ENCODE measurements at regions not wholly inside any gene's neighbourhood (a gene's known extent, or its start where the extent isn't known, plus 50 kb on each side); places are given as distances from the start of the nearest gene placed in this dataset.

DNA sequence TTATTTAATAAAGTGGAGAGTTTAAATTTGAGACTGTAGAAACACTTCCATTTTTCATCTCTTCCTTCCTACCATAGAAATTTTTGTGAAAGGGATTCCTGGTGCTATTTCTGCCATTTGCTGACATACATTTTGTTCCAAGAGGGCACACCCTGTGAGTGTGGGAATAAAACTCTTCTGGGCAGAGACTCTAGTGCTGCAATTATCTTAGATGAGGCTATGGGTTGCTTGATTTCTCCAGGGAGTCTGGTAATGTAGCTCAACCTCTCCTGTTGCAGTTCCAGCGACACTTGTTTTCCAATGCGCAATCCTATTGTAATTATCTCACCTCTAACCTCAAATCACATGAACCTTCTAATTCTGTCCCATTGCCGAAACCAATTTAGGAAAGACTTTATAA lies 60.1 kb upstream of the ZSWIM2 start:
- no peak overlapping the region for H3K4me3 ChIP-seq (ENCODE audit: low read depth, low read length)
- TF ChIP-seq, protein P1, sequence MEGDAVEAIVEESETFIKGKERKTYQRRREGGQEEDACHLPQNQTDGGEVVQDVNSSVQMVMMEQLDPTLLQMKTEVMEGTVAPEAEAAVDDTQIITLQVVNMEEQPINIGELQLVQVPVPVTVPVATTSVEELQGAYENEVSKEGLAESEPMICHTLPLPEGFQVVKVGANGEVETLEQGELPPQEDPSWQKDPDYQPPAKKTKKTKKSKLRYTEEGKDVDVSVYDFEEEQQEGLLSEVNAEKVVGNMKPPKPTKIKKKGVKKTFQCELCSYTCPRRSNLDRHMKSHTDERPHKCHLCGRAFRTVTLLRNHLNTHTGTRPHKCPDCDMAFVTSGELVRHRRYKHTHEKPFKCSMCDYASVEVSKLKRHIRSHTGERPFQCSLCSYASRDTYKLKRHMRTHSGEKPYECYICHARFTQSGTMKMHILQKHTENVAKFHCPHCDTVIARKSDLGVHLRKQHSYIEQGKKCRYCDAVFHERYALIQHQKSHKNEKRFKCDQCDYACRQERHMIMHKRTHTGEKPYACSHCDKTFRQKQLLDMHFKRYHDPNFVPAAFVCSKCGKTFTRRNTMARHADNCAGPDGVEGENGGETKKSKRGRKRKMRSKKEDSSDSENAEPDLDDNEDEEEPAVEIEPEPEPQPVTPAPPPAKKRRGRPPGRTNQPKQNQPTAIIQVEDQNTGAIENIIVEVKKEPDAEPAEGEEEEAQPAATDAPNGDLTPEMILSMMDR (IDR thresholded peaks at IDR 0.05; ENCODE audit: low read depth, low read length), result no peak

DNA sequence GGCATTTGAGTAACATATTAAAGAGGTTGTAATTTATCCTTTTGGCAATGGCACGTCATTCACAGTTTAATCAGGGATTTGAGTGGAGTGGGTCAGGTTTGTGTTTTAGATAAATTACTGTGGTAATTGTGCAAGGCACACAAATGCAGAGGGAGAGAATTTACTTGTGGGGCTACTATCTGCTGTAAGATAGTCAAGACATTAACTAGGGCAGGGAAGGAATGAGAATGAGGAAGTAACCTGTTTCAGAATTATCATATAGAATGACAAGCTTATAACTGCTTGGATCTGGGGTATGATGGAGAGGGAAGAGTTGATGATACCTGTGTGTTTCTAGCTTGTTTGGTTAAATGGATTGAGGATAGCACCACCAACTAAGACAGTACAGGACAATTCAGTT lies 58.9 kb upstream of the ZSWIM2 start:
- no peak overlapping the region for H3K4me3 ChIP-seq (ENCODE audit: low read depth, low read length)
- TF ChIP-seq, protein P1 (IDR thresholded peaks at IDR 0.05; ENCODE audit: low read depth, low read length), result no peak

DNA sequence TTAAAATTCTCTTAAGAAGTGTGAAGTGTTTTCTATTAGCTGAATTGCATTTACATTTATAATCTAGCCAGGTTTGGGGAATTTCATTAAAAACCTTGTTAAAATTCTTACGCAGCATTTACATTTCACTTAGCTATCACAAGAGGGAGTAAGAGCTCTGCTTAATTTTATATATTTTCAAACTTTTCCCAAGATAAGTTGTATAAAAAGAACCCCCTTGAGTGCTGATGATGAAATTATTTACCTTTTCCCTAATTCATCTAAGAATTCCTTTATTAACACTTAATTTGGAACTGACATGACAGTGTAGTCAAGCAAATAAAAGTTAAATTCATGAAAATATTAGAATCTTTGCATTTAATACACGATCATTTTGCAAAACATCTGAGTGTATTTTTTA lies 54.2 kb upstream of the ZSWIM2 start:
- no peak overlapping the region for H3K4me3 ChIP-seq (ENCODE audit: low read depth, low read length)
- TF ChIP-seq, protein P1 (IDR thresholded peaks at IDR 0.05; ENCODE audit: low read depth, low read length), result no peak
